ENCODE measurements at regions not wholly inside any gene's neighbourhood (a gene's known extent, or its start where the extent isn't known, plus 50 kb on each side); places are given as distances from the start of the nearest gene placed in this dataset.

GRCh38 chr2:6372317-6372901, 493.3 kb downstream of the CMPK2 start:
- ChIA-PET CTCF (ENCODE audit: low intra/inter-chr PET ratio, low total read pairs) (no interaction called here), POLR2A (no interaction called here)
- H3K27me3 ChIP-seq (ENCODE audit: control insufficient read depth in 1 of 2, insufficient read depth in 2 of 2, low read length in 2 of 2) = no peaks in the 10 kb centered on the region
- H3K4me2 ChIP-seq (ENCODE audit: low read depth, low read length) = no peak overlapping the region
- DNase-seq (ENCODE audit: low spot score) (no peak), FAIRE-seq (no peak), ATAC-seq (no peak)
- no peak overlapping the region for H2AFZ ChIP-seq (ENCODE audit: low read length)
- no peak overlapping the region for H3K4me3 ChIP-seq (replicated peaks in 1 of 3; ENCODE audit: insufficient read depth in 1 of 3, low read depth in 2 of 3, low read length in 3 of 3)
- no peaks in the 10 kb centered on the region for H3K79me2 ChIP-seq (ENCODE audit: insufficient read depth, low read length)
- no peak overlapping the region for H3K27ac ChIP-seq (ENCODE audit: extremely low read length, insufficient read depth, low read length)
- WGBS (ENCODE audit: low lambda C conversion rate) = under 1% methylated on average over 3 of the region's 3 CpGs
- intact Hi-C loops (cut with micrococcal nuclease; ENCODE audit: unreplicated experiment) (no loop called here), in situ Hi-C loops (cut with HindIII; ENCODE audit: extremely low pct_ligation_motif_present, low pct_unique_long_range_greater_than_20kb) (no loop called here)
- peaks cover 49% of the 10 kb centered on the region for H3K9me3 ChIP-seq (ENCODE audit: low read length)
- no peak overlapping the region for H3K9ac ChIP-seq (ENCODE audit: insufficient read depth, low read depth, low read length)
- H3K4me1 ChIP-seq (ENCODE audit: insufficient read depth, low read length) = no peaks in the 10 kb centered on the region
- H4K20me1 ChIP-seq (ENCODE audit: insufficient read depth, low read length) = no peaks in the 10 kb centered on the region
- no peaks in the 10 kb centered on the region for H3K36me3 ChIP-seq (replicated peaks in 1 of 2; ENCODE audit: control insufficient read depth in 1 of 2, insufficient read depth in 2 of 2, low read length in 2 of 2)
- no TSS peak for BruUV-seq (replicated peaks)
- no peak for TF ChIP-seq RFX3 (CRISPR knock-in tag; IDR thresholded peaks at IDR 0.05)
- no peak for TF ChIP-seq TOPORS (CRISPR knock-in tag; IDR thresholded peaks at IDR 0.05)
- TF ChIP-seq FOXO4 (CRISPR knock-in tag; conservative IDR thresholded peaks at IDR 0.05) = no peak
- TF ChIP-seq ZNF564 (CRISPR knock-in tag; IDR thresholded peaks at IDR 0.05) = no peak
- no peak for TF ChIP-seq ARID5B (CRISPR knock-in tag; IDR thresholded peaks at IDR 0.05)
- no peak for TF ChIP-seq SATB2 (CRISPR knock-in tag; IDR thresholded peaks at IDR 0.05)
- TF ChIP-seq SYNCRIP (IDR thresholded peaks at IDR 0.05; ENCODE audit: insufficient read depth, low read depth, low read length) = no peak
- no peak for TF ChIP-seq ZNF296 (CRISPR knock-in tag; conservative IDR thresholded peaks at IDR 0.05)
- TF ChIP-seq GMEB1 (CRISPR knock-in tag; IDR thresholded peaks at IDR 0.05; ENCODE audit: borderline replicate concordance) = no peak
- no peak for TF ChIP-seq ZNF138 (CRISPR knock-in tag; IDR thresholded peaks at IDR 0.05; ENCODE audit: low read depth)
- no peak for TF ChIP-seq ZBTB44 (CRISPR knock-in tag; IDR thresholded peaks at IDR 0.05)
- no peak for TF ChIP-seq ZBTB42 (CRISPR knock-in tag; IDR thresholded peaks at IDR 0.05)
- TF ChIP-seq ZFYVE20 (CRISPR knock-in tag; IDR thresholded peaks at IDR 0.05; ENCODE audit: borderline replicate concordance, low read depth) = no peak
- no peak for TF ChIP-seq MXD1 (CRISPR knock-in tag; IDR thresholded peaks at IDR 0.05)
- no peak for TF ChIP-seq ZNF143 (CRISPR knock-in tag; IDR thresholded peaks at IDR 0.05)

Measured in HepG2 (cell line).